HG02623 (cell line): ENCODE measurements at regions not wholly inside any gene's neighbourhood (a gene's known extent, or its start where the extent isn't known, plus 50 kb on each side); places are given as distances from the start of the nearest gene placed in this dataset.
"Not testable (repeated sequence)": the region's sequence is repeated elsewhere in the genome, so short reads cannot be mapped to it uniquely, and the experiment has no call there.

Experiments used
- ATAC-seq: cut with Tn5 transposase; IDR thresholded peaks from one replicate; pipeline ENCODE4 v1.9.1; 2021; ENCODE audit warnings: moderate library complexity; ENCODE audit not compliant: unreplicated experiment

- ATAC-seq, result no peak
These were observed 96.8 kb downstream of the TENT5C start for GRCh38 chr1:117702654-117703053.

DNA sequence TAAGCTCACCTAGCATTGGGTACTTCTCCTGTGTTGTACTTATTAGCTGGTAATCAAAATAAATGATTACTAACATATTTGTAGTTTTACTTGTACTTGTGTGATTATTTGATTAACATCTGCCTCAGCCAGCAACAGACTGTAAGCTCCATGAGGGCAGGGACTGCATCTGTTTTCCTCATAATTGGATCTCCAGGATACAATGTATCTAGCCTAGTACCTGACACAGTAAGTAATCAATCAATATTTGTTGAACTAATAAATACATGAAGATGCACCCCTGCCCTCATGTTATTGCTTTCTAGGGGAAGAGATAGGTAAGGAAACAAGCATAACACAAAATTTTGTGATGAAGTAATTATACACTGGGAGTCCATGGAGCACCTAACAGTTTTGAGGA is 101.5 kb downstream of the TENT5C start:
- ATAC-seq, result no peak

DNA sequence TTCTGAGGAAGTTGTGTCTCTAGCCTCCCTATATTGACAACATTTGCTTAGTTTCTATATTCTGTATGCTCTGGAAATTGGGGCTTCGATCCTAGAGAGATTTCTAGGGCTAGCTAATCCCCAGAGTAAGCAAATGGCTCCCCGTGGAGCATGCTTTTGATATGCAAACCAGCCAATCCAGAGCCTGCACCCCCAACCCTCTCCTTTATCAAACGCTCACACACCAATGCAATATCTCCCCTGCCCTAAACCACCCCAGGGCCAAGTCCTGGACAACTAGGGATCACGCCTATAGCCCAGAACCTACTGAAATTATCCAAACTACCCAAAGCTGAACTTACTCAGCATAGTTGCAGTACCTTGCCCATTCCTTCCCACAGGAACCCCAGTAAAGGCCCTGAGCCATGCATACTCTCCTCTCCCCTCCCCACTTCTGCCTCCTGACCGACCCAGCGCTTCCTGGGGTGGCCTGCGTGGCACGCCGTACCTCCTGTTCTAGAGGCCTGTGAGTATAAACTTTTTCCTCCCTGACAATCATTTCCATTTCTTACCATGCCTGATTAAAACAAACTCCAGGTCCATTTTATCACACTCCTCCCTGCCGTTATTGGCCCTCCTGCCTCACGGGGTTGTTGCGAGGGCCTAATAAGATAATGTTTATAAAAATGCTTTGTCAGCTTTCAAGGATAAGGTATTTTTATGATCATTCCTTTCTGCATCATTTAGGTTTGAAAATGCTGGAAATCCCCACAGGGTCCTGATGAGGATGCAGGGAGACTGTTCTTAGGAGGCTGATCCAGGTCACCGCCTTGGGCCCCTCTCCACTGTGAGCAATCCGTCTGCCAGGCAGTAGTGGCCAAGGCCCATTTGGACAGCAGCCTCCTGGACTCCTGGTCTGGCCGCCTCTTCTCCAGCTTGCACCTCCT is 102.7 kb downstream of the TENT5C start:
- no peak for ATAC-seq

- ATAC-seq, result no peak
These were observed 103.4 kb downstream of the TENT5C start for GRCh38 chr1:117709249-117709691.

DNA sequence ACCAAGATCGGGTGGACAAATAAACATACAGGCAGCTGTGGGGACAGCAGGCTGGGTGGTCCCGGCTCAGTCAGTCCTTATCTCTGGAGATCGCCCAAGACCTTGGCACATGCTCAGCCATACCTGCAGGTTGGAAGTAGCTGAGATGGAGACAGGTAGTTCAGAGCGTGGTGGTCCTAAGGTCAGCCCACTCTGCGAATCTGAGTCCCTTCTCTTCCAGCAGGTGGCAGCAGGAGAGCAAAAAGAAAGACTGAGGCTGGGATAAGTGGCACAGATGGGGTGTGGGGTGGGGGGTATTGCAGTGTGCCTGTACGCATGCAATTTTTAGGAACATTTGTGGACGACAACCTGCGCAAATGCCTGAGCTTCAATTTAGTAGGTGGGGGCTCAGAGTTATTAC is 104.9 kb downstream of the TENT5C start:
- ATAC-seq, result no peak

DNA sequence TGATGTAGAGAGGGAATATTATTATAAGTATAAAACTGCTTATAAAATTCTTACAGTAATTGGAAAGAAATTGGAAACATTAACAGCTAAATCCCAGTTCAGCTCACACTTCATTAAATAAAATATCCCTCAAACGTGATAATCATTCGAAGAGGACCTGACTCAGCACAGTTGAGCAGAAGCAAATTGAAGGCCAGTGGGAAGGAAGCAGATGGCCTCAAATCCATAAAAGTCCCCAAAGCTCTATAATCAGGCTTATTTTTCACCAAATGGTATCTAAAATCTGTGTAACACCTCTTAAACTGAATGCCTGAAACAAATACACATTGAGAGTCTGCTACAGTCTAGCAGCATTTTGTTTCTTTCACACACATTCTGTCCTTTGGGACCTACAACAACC is 106.8 kb downstream of the TENT5C start:
- ATAC-seq, result no peak

DNA sequence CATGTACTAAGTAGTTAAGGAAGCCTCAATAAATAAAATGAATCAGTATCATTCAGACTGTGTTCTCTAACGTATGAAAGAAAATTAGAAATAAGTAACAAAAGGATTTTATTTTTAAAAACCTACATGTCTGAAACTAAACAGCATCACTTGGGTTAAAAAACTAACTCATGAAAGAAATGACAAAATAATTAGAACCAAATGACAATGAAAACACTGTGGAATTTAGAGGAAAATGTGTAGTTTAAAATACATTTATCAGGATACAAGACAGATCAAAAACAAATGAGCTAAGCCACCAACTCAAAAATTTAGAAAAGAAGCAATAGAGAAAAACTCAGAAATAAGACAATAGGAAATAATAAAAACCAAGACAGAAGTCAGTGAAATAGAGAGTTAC is 108.7 kb downstream of the TENT5C start:
- ATAC-seq, result no peak

- ATAC-seq, result not testable (repeated sequence)
These were observed 110.2 kb downstream of the TENT5C start for GRCh38 chr1:117716030-117716429.

GRCh38 chr1:117717980-117718379 is 112.1 kb downstream of the TENT5C start:
- ATAC-seq, result not testable (repeated sequence)

- ATAC-seq, result not testable (repeated sequence)
These were observed 112.7 kb downstream of the TENT5C start for GRCh38 chr1:117718596-117718995.

DNA sequence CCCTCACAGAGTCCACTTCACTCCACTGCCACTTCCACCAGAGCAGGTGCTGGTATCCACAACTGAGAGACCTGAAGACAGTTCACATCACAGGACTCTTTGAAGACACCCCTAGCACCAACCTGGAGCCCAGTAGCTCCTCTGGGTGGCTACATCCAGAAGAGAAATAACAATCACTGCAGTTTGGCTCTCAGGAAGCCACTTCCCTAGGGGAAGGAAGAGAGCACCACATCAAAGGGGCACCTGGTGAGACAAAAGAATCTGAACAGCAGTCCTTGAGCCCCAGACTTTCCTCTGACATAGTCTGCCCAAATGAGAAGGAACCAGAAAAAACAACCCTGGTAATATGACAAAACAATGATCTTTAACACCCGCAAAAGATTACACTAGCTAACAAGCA is 113.2 kb downstream of the TENT5C start:
- no peak for ATAC-seq

DNA sequence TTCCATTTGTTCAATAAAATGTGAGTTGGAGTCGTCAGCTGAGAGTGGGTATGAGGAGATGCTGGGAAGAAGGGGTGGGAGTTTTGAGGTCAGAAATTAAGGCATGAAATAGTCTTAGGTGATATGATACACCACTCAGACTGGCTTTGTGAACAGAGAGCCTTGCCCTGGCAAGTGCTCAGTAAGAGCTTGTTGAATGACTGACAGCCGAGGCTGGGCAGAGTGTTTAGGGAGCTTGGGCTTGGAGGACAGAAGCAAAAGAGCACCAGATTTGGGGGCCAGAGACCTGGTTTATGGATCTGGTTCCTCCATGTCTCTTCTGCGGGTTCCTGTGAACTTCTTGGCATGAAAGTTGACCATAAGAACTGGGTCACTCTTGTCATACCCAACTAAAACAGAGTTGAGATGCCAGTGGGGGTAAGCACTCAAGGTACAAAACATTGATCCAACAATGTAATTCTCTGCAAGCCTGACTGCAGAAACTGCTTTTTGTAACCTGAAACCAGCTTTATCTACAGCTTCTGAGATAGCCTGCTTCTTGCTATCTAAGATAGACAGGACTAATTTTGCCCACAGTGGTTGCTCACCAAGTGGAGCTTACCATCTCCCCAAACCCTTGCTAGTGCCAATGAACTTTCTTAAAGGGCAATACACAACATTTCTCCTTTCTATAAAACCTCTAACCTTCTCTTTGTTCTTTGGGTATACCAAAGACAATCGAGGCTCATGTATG is 126.4 kb downstream of the TENT5C start:
- ATAC-seq, result no peak

- no peak for ATAC-seq
These were observed 127.1 kb downstream of the TENT5C start for GRCh38 chr1:117732956-117733355.

- ATAC-seq, result no peak
These were observed 128.6 kb downstream of the TENT5C start for GRCh38 chr1:117734403-117734802.

DNA sequence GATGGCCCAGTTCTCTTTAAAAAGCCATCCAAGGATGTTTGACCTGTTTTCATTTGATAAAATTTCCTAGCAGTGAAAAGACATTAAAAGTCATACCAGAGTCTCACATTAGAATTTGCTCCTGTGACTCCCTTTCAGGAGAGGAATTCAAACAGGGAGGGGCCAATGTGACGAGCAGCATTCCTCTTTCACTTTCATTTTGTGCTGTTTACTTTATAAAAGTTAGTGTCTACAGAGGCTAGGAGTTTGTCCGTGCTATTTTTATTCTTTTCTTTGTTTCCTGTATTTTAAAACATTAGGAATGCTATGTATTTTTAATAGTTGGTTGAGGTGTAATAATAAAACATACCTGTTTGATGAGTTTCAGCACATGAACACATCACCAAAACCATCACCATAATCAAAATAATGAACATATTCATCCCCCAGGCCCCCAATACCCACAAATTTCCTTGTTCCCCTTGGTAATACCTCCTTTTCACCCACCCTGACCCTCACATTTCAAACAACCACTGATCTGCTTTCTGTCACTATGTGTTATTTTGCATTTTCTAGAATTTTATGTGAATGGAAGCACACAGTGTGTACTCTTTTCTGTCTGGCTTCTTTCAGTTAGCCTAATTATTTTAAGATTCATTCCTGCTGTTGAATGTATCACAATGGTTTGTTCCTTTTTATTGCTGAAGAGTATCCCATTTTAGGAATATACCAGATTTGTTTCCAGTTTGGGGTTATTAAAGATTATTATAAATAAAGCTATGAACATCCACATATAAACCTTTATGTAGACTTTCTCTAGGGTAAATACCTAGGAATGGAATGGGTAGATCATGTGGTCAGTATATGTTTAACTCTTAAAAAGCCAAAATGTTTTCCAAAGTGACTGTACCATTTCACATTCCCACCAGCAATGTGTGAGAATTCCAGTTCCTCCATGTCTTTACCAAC is 129.5 kb downstream of the TENT5C start:
- peak; percentile 52 for ATAC-seq

- no peak for ATAC-seq
These were observed 133.7 kb downstream of the TENT5C start for GRCh38 chr1:117739504-117739903.

GRCh38 chr1:117740496-117740895 is 134.6 kb downstream of the TENT5C start:
- ATAC-seq, result no peak

DNA sequence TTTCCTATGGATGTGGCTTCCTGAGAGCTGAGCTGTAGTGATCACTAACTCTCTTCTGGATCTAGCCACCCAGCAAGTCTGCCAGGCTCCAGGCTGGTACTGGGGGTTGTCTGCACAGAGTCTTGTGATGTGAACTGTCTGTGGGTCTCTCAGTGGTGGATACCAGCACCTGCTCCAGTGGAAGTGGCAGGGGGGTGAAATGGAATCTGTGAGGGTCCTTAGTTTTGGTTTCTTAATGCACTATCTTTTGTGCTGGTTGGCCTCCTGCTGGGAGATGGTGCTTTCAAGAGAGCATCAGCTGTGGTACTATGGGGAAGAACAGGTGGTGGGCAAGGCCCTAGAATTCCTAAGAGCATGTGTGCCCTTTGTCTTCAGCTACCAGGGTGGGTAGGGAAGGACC is 140.7 kb downstream of the TENT5C start:
- ATAC-seq, result not testable (repeated sequence)

DNA sequence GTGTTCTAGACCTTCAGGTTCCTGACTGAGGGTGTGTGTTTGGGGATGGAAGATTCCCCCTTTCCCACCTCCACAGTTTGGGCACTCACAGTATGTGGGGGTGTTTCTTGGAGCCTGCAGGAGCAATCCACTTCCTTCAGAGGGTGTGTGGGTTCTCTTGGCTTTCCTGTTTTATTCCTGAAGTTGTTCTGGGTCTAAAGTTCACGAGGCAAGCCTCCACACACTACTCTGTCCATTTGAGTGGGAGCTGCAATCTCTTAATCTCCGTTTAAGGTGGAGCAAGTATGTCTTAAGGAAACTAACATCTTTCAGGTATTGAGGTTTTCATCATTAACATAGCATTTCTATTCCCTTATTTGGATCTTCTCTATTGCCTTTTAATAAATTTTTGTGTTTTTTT is 141.8 kb downstream of the TENT5C start:
- no peak for ATAC-seq

DNA sequence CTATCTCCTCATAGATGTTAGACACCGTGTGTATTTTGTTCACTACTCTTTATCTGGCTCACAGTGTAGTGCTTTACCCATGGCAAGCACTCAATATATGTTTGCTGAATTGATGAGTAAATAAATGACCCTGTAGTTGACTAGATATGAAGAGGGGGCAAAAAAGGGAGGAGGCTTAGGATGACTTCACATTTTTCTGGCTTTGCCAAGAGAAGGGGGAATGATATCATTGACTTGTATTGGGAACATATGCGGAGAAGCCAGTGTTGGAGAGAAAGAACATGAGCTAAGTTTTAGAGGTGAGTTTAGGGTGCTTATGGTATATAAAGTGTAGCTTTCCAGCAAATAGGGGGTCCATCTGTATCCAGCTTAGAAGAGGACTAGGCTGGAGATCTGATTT is 145.5 kb downstream of the TENT5C start:
- no peak for ATAC-seq

GRCh38 chr1:117752661-117753060 is 146.8 kb downstream of the TENT5C start:
- no peak for ATAC-seq
